ENCODE measurements at regions not wholly inside any gene's neighbourhood (a gene's known extent, or its start where the extent isn't known, plus 50 kb on each side); places are given as distances from the start of the nearest gene placed in this dataset.

- TF ChIP-seq SUZ12 (IDR thresholded peaks at IDR 0.05; ENCODE audit: extremely low read depth, insufficient read depth, insufficient read length) (no peak), ZNF274 (IDR thresholded peaks at IDR 0.05; ENCODE audit: low read depth, low read length) (no peak), YY1 (IDR thresholded peaks at IDR 0.05; ENCODE audit: insufficient read depth, insufficient read length) (no peak)
Observed at GRCh38 chr5:42960506-42960905, 79.6 kb downstream of the ANXA2R start.
